Aorta (tissue), 5 donors: ENCODE measurements at regions not wholly inside any gene's neighbourhood (a gene's known extent, or its start where the extent isn't known, plus 50 kb on each side); places are given as distances from the start of the nearest gene placed in this dataset.
A peak's percentile ranks its signal among the peaks of the same experiment; 100 is the strongest.

ENCODE experiments used
- ATAC-seq: fragments of 200-7000 bp; cut with Tn5 transposase; one replicate; pipeline ENCODE4 v1.9.1; 2022; ENCODE audit warnings: moderate library complexity; ENCODE audit not compliant: low FRiP score
- DNase-seq, 2 donors: peaks; one replicate each; pipeline ENCODE4 v3.0.0-alpha.2; 2020
- H3K27ac ChIP-seq, 2 donors: one replicate each; pipeline ENCODE4 v1.5.1; 2013; ENCODE audit warnings: low read length in 2 of 2, mild to moderate bottlenecking in 2 of 2, moderate library complexity in 2 of 2, control low read depth in 1 of 2, inconsistent platforms in 1 of 2, low read depth in 1 of 2
- H3K27me3 ChIP-seq, 2 donors: one replicate each; pipeline ENCODE4 v1.6.1; 2013; ENCODE audit warnings: control low read depth in 1 of 2, low read length in 1 of 2, mild to moderate bottlenecking in 1 of 2, moderate library complexity in 1 of 2; ENCODE audit not compliant: insufficient read depth in 2 of 2, control insufficient read depth in 1 of 2
- H3K36me3 ChIP-seq, 2 donors: one replicate each; pipeline ENCODE4 v1.6.1; 2013; ENCODE audit warnings: control low read depth in 1 of 2, low read length in 1 of 2, mild to moderate bottlenecking in 1 of 2; ENCODE audit not compliant: insufficient read depth in 2 of 2, control insufficient read depth in 1 of 2
- H3K4me1 ChIP-seq, 2 donors: one replicate each; pipeline ENCODE4 v1.6.1; 2013; ENCODE audit warnings: low read length in 2 of 2, control low read depth in 1 of 2, mild to moderate bottlenecking in 1 of 2, moderate library complexity in 1 of 2; ENCODE audit not compliant: insufficient read depth in 2 of 2, control insufficient read depth in 1 of 2
- H3K4me3 ChIP-seq, 2 donors: one replicate each; pipeline ENCODE4 v1.5.1; 2013; ENCODE audit warnings: low read length in 2 of 2, control low read depth in 1 of 2, mild to moderate bottlenecking in 1 of 2
- H3K9me3 ChIP-seq: one replicate; pipeline ENCODE4 v1.6.1; 2013; ENCODE audit warnings: mild to moderate bottlenecking, low read length; ENCODE audit not compliant: control insufficient read depth
- WGBS, 2 donors: extraction: QIAGEN DNeasy Blood & Tissue Kit; methylation state at CpG; one replicate each; pipeline ENCODE4 v1.1.7; 2013; 5-methylcytosine and 5-hydroxymethylcytosine counted together
- intact Hi-C, 2 donors: fragments of 100-400 bp; cut with DNase I; formaldehyde crosslinking; loops; one replicate each; pipeline versions ENCODE4 v1.14.2 to v1.15.0; 2022
- donor health status: healthy with polysubstance abuse.
- donor health status: Bipolar disorder and iron deficiency.
- donor health status: DM: no; HTN: no; CAD: no.
- donor health status: DM: no; HTN: no; CAD: no.
- donor health status: DM: yes; HTN: yes; CAD: no.

GRCh38 chr2:18325118-18325517 is 235.3 kb downstream of the RDH14 start:
- no peaks in the 10 kb centered on the region for H3K4me1 ChIP-seq
- intact Hi-C loops = no loop called here
- 72 to 85% methylated on average over 5 of the region's 5 CpGs for WGBS, 2 donors
- H3K27ac ChIP-seq = no peak overlapping the region
- no peak for DNase-seq
- no peaks in the 10 kb centered on the region for H3K27me3 ChIP-seq
- ATAC-seq = no peak
- no peaks in the 10 kb centered on the region for H3K9me3 ChIP-seq
- no peak overlapping the region for H3K4me3 ChIP-seq
- H3K36me3 ChIP-seq = no peaks in the 10 kb centered on the region

GRCh38 chr2:18319987-18320386 is 240.5 kb downstream of the RDH14 start:
- no peaks in the 10 kb centered on the region for H3K4me1 ChIP-seq
- DNase-seq = no peak
- intact Hi-C loops = no loop called here
- no peaks in the 10 kb centered on the region for H3K36me3 ChIP-seq
- no peak overlapping the region for H3K27ac ChIP-seq
- ATAC-seq = no peak
- no peaks in the 10 kb centered on the region for H3K27me3 ChIP-seq
- H3K4me3 ChIP-seq = no peak overlapping the region
- peaks cover 1% of the 10 kb centered on the region for H3K9me3 ChIP-seq

- ATAC-seq (no peak), DNase-seq (no peak)
- 60 to 63% methylated on average over 2 of the region's 2 CpGs for WGBS, 2 donors
- intact Hi-C loops = no loop called here
- peaks cover 1% of the 10 kb centered on the region for H3K9me3 ChIP-seq
- no peaks in the 10 kb centered on the region for H3K36me3 ChIP-seq
- H3K27ac ChIP-seq = no peak overlapping the region
- H3K4me3 ChIP-seq = no peak overlapping the region
- no peaks in the 10 kb centered on the region for H3K4me1 ChIP-seq
- no peaks in the 10 kb centered on the region for H3K27me3 ChIP-seq
Observed at GRCh38 chr2:18317017-18317416, 243.4 kb downstream of the RDH14 start.

GRCh38 chr2:18312818-18313217 is 247.6 kb downstream of the RDH14 start:
- ATAC-seq (no peak), DNase-seq (no peak)
- no peak overlapping the region for H3K4me3 ChIP-seq
- intact Hi-C loops = no loop called here
- H3K4me1 ChIP-seq = peaks cover 2 to 4% of the 10 kb centered on the region in 2 donors
- H3K9me3 ChIP-seq = no peaks in the 10 kb centered on the region
- no peaks in the 10 kb centered on the region for H3K36me3 ChIP-seq
- no peak overlapping the region for H3K27ac ChIP-seq
- H3K27me3 ChIP-seq = no peaks in the 10 kb centered on the region
- 80 to 82% methylated on average over 3 of the region's 3 CpGs for WGBS, 2 donors

GRCh38 chr2:18311420-18312195 is 248.8 kb downstream of the RDH14 start:
- intact Hi-C loops = no loop called here
- Histone ChIP-seq H3K27ac (peak overlapping the region in 1 of 2 donors; percentile 63), H3K36me3 (no peaks in the 10 kb centered on the region), H3K4me3 (peak overlapping the region in 1 of 2 donors; percentile 34), H3K4me1 (peaks cover 2 to 4% of the 10 kb centered on the region in 2 donors), H3K9me3 (no peaks in the 10 kb centered on the region), H3K27me3 (no peaks in the 10 kb centered on the region)
- 24 to 25% methylated on average over 4 of the region's 4 CpGs for WGBS, 2 donors
- ATAC-seq (peak; percentile 44), DNase-seq (no peak)

- ATAC-seq (no peak), DNase-seq (no peak)
- 96% methylated on average over 4 of the region's 4 CpGs for WGBS, 2 donors
- intact Hi-C loops = no loop called here
- H3K27ac ChIP-seq = no peak overlapping the region
- no peak overlapping the region for H3K4me3 ChIP-seq
- H3K4me1 ChIP-seq = peaks cover 2 to 4% of the 10 kb centered on the region in 2 donors
- H3K27me3 ChIP-seq = no peaks in the 10 kb centered on the region
- H3K36me3 ChIP-seq = peaks cover 0 to 2% of the 10 kb centered on the region in 2 donors
- H3K9me3 ChIP-seq = no peaks in the 10 kb centered on the region
Observed at GRCh38 chr2:18309627-18310026, 250.8 kb downstream of the RDH14 start.

GRCh38 chr2:18309188-18309587 is 251.3 kb downstream of the RDH14 start:
- DNase-seq = no peak
- Histone ChIP-seq H3K36me3 (peaks cover 0 to 2% of the 10 kb centered on the region in 2 donors), H3K4me1 (peaks cover 2 to 4% of the 10 kb centered on the region in 2 donors), H3K27ac (no peak overlapping the region), H3K4me3 (no peak overlapping the region), H3K9me3 (no peaks in the 10 kb centered on the region), H3K27me3 (no peaks in the 10 kb centered on the region)
- intact Hi-C loops = no loop called here
- no peak for ATAC-seq

- Histone ChIP-seq H3K9me3 (no peaks in the 10 kb centered on the region), H3K27me3 (no peaks in the 10 kb centered on the region), H3K4me1 (no peaks in the 10 kb centered on the region), H3K36me3 (peaks cover 0 to 2% of the 10 kb centered on the region in 2 donors), H3K4me3 (no peak overlapping the region), H3K27ac (no peak overlapping the region)
- 90 to 96% methylated on average over 3 of the region's 3 CpGs for WGBS, 2 donors
- ATAC-seq (no peak), DNase-seq (no peak)
- intact Hi-C loops = no loop called here
Observed at GRCh38 chr2:18304849-18305248, 255.6 kb downstream of the RDH14 start.

- Histone ChIP-seq H3K27ac (no peak overlapping the region), H3K4me1 (no peaks in the 10 kb centered on the region), H3K4me3 (no peak overlapping the region), H3K9me3 (no peaks in the 10 kb centered on the region), H3K36me3 (peaks cover 0 to 2% of the 10 kb centered on the region in 2 donors), H3K27me3 (no peaks in the 10 kb centered on the region)
- ATAC-seq (no peak), DNase-seq (no peak)
- WGBS, 2 donors = 94 to 95% methylated on average over 2 of the region's 2 CpGs
- intact Hi-C loops = no loop called here
Observed at GRCh38 chr2:18301421-18302139, 258.9 kb downstream of the RDH14 start.
